Esophagus squamous epithelium (tissue), 4 donors: ENCODE measurements at regions not wholly inside any gene's neighbourhood (a gene's known extent, or its start where the extent isn't known, plus 50 kb on each side); places are given as distances from the start of the nearest gene placed in this dataset.

Experiments used
- POLR2A ChIP-seq, 4 donors: fragments of 450-650 bp; IDR thresholded peaks; one replicate each; pipeline ENCODE4 v1.6.1; 2017; ENCODE audit warnings: antibody characterized with exemption in 4 of 4, mild to moderate bottlenecking in 4 of 4, moderate library complexity in 3 of 4
- TF ChIP-seq, protein P1 (sequence below), 6 experiments: fragments of 450-650 bp in 4 of 6; fragments of 200-600 bp in 2 of 6; sonication (generic) in 2 of 6; IDR thresholded peaks; one replicate each; pipeline ENCODE4 v1.5.1; 2016 to 2019; ENCODE audit warnings: antibody characterized with exemption in 6 of 6, mild to moderate bottlenecking in 4 of 6, moderate library complexity in 4 of 6

DNA sequence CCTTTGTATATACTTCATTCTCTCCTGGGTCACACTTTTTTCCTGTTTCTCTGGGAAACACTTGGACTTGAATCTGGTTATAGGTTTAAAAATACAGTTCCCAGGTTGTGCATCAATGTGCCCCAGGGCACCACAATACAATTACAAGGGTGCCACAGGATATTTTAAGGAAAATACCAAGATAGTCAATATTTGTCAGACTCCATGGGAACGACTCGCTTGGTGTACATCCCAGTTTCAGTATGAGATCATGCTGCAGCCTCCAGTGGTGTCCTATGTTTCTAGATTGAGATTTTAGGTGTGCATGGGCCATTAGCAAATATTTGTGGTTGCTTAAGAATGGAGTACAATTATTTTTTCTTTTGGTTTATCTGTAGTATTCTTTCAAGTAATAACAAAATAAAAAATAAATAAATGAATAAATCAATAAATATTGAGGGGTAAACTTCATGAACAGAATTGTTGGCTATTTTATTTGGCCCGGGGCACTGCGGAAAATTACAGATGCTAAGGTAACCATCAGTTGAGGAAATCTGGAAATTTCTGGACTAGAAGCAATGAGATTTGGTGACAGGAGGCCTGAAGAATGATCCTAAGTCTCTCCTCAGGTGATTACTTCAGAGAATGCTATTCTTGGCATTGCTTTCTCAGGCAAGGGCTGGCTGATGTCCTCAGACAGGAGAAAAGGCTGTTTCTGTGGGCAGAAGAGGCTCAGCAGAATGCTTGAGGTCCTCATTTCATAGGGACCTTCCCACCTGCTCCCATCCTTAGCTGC lies 649.3 kb upstream of the SOX11 start:
- TF ChIP-seq, protein P1, sequence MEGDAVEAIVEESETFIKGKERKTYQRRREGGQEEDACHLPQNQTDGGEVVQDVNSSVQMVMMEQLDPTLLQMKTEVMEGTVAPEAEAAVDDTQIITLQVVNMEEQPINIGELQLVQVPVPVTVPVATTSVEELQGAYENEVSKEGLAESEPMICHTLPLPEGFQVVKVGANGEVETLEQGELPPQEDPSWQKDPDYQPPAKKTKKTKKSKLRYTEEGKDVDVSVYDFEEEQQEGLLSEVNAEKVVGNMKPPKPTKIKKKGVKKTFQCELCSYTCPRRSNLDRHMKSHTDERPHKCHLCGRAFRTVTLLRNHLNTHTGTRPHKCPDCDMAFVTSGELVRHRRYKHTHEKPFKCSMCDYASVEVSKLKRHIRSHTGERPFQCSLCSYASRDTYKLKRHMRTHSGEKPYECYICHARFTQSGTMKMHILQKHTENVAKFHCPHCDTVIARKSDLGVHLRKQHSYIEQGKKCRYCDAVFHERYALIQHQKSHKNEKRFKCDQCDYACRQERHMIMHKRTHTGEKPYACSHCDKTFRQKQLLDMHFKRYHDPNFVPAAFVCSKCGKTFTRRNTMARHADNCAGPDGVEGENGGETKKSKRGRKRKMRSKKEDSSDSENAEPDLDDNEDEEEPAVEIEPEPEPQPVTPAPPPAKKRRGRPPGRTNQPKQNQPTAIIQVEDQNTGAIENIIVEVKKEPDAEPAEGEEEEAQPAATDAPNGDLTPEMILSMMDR (IDR thresholded peaks at IDR 0.05): no peak
- no peak for TF ChIP-seq POLR2A (IDR thresholded peaks at IDR 0.05)
